ENCODE measurements at regions not wholly inside any gene's neighbourhood (a gene's known extent, or its start where the extent isn't known, plus 50 kb on each side); places are given as distances from the start of the nearest gene placed in this dataset.

GRCh38 chr20:62546606-62547005, 70.8 kb upstream of the GATA5 start:
- TF ChIP-seq CTCF (IDR thresholded peaks at IDR 0.05) (no peak), POLR2A (IDR thresholded peaks at IDR 0.05) (no peak), POLR2AphosphoS5 (IDR thresholded peaks at IDR 0.05) (no peak), EP300 (IDR thresholded peaks at IDR 0.05; ENCODE audit: low read depth) (no peak)
